ENCODE measurements at regions not wholly inside any gene's neighbourhood (a gene's known extent, or its start where the extent isn't known, plus 50 kb on each side); places are given as distances from the start of the nearest gene placed in this dataset.

DNA sequence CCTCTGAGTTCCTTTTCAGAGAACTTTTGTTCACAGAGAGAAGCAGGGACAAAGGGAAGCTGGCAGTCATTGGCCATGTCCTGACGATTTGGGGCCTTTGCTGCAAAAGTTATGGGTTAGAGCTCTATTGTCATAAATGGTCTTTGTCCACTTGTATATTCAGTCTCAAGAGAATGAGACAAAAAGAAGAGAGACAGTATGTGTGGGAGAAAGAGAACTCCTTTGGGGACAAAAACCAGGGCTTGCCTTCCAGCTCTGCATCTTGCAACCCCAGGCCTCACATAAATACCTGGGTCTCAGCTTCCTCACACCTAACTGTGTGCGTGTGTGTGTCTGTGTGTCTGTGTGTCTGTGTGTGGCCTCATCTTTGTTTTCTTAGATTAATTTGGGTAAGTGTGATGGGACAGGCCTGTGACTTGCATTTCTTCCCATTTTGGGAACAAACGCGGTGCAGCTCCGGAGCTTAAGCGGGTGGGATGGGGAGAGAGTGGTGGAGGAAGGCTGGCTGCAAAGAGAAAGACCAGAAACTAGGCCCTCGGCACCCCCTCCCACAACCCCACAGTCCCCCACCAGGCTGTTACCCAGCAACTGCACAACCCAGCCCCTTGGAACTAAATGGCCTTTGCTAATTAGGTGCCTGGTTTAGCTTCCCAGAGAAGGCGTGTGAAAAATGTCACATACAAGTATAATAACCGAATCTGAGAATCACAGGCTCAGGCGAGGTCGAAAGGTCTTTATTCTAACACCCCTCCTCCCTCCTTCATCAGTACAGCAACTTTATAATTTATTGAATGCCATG lies 376.9 kb downstream of the CDK5RAP2 start:
- Histone ChIP-seq H3K4me3 (no peak overlapping the region), H3K9me3 (no peaks in the 10 kb centered on the region), H3K9ac (ENCODE audit: low read depth in 2 of 2, low read length in 2 of 2) (no peak overlapping the region), H3K4me1 (no peaks in the 10 kb centered on the region), H3K27me3 (no peaks in the 10 kb centered on the region), H3K36me3 (no peaks in the 10 kb centered on the region), H3K27ac (no peak overlapping the region)
- no peak for TF ChIP-seq CTCF (IDR thresholded peaks at IDR 0.05)
- no peak for DNase-seq
- intact Hi-C loops (cut with DNase I) = no loop called here

- TF ChIP-seq CTCF (IDR thresholded peaks at IDR 0.05) = no peak
- no peaks in the 10 kb centered on the region for H3K9me3 ChIP-seq
- H3K9ac ChIP-seq (ENCODE audit: low read depth in 2 of 2, low read length in 2 of 2) = no peak overlapping the region
- H3K27ac ChIP-seq = no peak overlapping the region
- no peaks in the 10 kb centered on the region for H3K27me3 ChIP-seq
- no peak overlapping the region for H3K4me3 ChIP-seq
- no peaks in the 10 kb centered on the region for H3K36me3 ChIP-seq
- intact Hi-C loops (cut with DNase I) = no loop called here
- H3K4me1 ChIP-seq = no peaks in the 10 kb centered on the region
- no peak for DNase-seq
These were observed 381.9 kb downstream of the CDK5RAP2 start for GRCh38 chr9:120198027-120198426.

- Histone ChIP-seq H3K9ac (ENCODE audit: low read depth in 2 of 2, low read length in 2 of 2) (no peak overlapping the region), H3K4me3 (no peak overlapping the region), H3K27ac (no peak overlapping the region), H3K9me3 (no peaks in the 10 kb centered on the region), H3K4me1 (no peaks in the 10 kb centered on the region), H3K27me3 (no peaks in the 10 kb centered on the region), H3K36me3 (no peaks in the 10 kb centered on the region)
- intact Hi-C loops (cut with DNase I) = no loop called here
- TF ChIP-seq CTCF (IDR thresholded peaks at IDR 0.05) = no peak
- no peak for DNase-seq
These were observed 382.4 kb downstream of the CDK5RAP2 start for GRCh38 chr9:120197605-120198004.

- Histone ChIP-seq H3K27ac (no peak overlapping the region), H3K9ac (ENCODE audit: low read depth in 2 of 2, low read length in 2 of 2) (no peak overlapping the region), H3K27me3 (no peaks in the 10 kb centered on the region), H3K4me3 (no peak overlapping the region), H3K36me3 (no peaks in the 10 kb centered on the region), H3K9me3 (no peaks in the 10 kb centered on the region), H3K4me1 (no peaks in the 10 kb centered on the region)
- no peak for DNase-seq
- TF ChIP-seq CTCF (IDR thresholded peaks at IDR 0.05) = no peak
- intact Hi-C loops (cut with DNase I) = no loop called here
These were observed 388.8 kb downstream of the CDK5RAP2 start for GRCh38 chr9:120191141-120191540.

DNA sequence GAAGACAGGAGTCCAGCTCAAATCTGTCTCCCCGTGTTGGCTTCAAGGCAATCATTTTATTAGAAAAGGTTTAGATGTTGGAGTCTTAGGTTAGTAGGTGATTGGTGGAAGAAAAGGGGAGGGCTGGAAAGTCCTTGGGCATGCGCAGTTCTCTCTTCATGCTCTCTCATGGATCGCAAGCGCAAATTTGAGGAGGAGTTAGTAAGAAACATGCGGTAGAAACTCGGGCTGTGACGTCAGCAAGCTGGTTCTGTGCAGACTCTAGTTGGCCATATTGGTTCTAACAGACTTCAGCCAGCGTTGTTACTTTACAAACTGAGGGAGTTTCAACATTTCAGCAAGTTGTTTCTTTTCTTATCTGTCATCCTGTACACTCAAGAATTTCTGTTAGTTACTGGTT lies 392.2 kb downstream of the CDK5RAP2 start:
- intact Hi-C loops (cut with DNase I) = no loop called here
- H3K9ac ChIP-seq (ENCODE audit: low read depth in 2 of 2, low read length in 2 of 2) = no peak overlapping the region

More for the DNA sequence above, 392.2 kb downstream of the CDK5RAP2 start:
- H3K36me3 ChIP-seq = no peaks in the 10 kb centered on the region
- DNase-seq = no peak
- no peak overlapping the region for H3K27ac ChIP-seq
- H3K27me3 ChIP-seq = no peaks in the 10 kb centered on the region
- TF ChIP-seq CTCF (IDR thresholded peaks at IDR 0.05) = no peak
- no peak overlapping the region for H3K4me3 ChIP-seq
- no peaks in the 10 kb centered on the region for H3K9me3 ChIP-seq
- no peaks in the 10 kb centered on the region for H3K4me1 ChIP-seq
